SK-N-SH (cell line): ENCODE measurements at regions not wholly inside any gene's neighbourhood (a gene's known extent, or its start where the extent isn't known, plus 50 kb on each side); places are given as distances from the start of the nearest gene placed in this dataset.

ENCODE experiments used
- CTCF ChIA-PET: fragments of 300-600, 350-600 bp; formaldehyde crosslinking; extraction: SDS; loops from one replicate; lab custom pipeline; 2021; lab: Yijun Ruan, JAX
- POLR2A ChIA-PET: fragments of 350-600 bp; sonication (Branson Sonifier 250); formaldehyde crosslinking; extraction: SDS; loops from one replicate; lab custom pipeline; 2020; ENCODE audit warnings: antibody characterized with exemption, inconsistent platforms; lab: Yijun Ruan, JAX
- DNase-seq: peaks from one replicate; pipeline ENCODE4 v3.0.0; 2012
- H2AFZ ChIP-seq: fragments of 200-600 bp; sonication (generic); 2 replicates; pipeline ENCODE4 v1.8.1; 2016; ENCODE audit warnings: antibody characterized with exemption, mild to moderate bottlenecking, low read depth
- H3F3A ChIP-seq: fragments of 200-600 bp; sonication (generic); replicated peaks from 2 replicates; pipeline ENCODE3; 2016; ENCODE audit warnings: antibody characterized with exemption, mild to moderate bottlenecking; ENCODE audit not compliant: insufficient read depth
- H3K27ac ChIP-seq, 2 experiments: fragments of 200-500 bp in 1 of 2; fragments of 200-600 bp in 1 of 2; sonication (Bioruptor generic) in 1 of 2; sonication (generic), shearing (Covaris generic) in 1 of 2; 2 replicates each; pipeline versions ENCODE4 v1.5.1 to v1.6.1; 2014 to 2016; ENCODE audit warnings: low read depth in 2 of 2, inconsistent platforms in 1 of 2, low read length in 1 of 2, mild to moderate bottlenecking in 1 of 2, mixed read lengths in 1 of 2
- H3K27me3 ChIP-seq: fragments of 200-600 bp; sonication (generic), shearing (Covaris generic); 2 replicates; pipeline ENCODE4 v1.6.1; 2016; ENCODE audit warnings: mixed run types; ENCODE audit not compliant: insufficient read depth
- H3K36me3 ChIP-seq, 2 experiments: fragments of 200-500 bp in 1 of 2; fragments of 200-600 bp in 1 of 2; sonication (Bioruptor generic) in 1 of 2; sonication (generic) in 1 of 2; replicated peaks in 1 of 2; 2 replicates each; pipeline versions ENCODE3 to v1.5.1; 2014 to 2016; ENCODE audit warnings: low read length in 1 of 2, mild to moderate bottlenecking in 1 of 2; ENCODE audit not compliant: insufficient read depth in 2 of 2, control insufficient read depth in 1 of 2
- H3K4me1 ChIP-seq, 2 experiments: fragments of 200-500 bp in 1 of 2; fragments of 200-600 bp in 1 of 2; sonication (Bioruptor generic) in 1 of 2; sonication (generic), shearing (Covaris generic) in 1 of 2; 2 replicates each; pipeline versions ENCODE4 v1.5.1 to v1.6.1; 2014 to 2016; ENCODE audit warnings: low read depth in 1 of 2, low read length in 1 of 2, mixed run types in 1 of 2; ENCODE audit not compliant: insufficient read depth in 2 of 2, control insufficient read depth in 1 of 2
- H3K4me2 ChIP-seq: fragments of 200-600 bp; sonication (generic), shearing (Covaris generic); 2 replicates; pipeline ENCODE4 v1.6.1; 2017; ENCODE audit warnings: mixed run types
- H3K4me3 ChIP-seq, 2 experiments: fragments of 200-500 bp in 1 of 2; fragments of 200-600 bp in 1 of 2; sonication (Bioruptor generic) in 1 of 2; sonication (generic), shearing (Covaris generic) in 1 of 2; 2 replicates each; pipeline versions ENCODE4 v1.5.1 to v1.8.1; 2014 to 2016; ENCODE audit warnings: low read depth in 2 of 2, inconsistent platforms in 1 of 2, low read length in 1 of 2, mild to moderate bottlenecking in 1 of 2, mixed read lengths in 1 of 2, moderate library complexity in 1 of 2
- H3K79me2 ChIP-seq: fragments of 200-600 bp; sonication (generic); 2 replicates; pipeline ENCODE4 v1.8.1; 2017; ENCODE audit warnings: mild to moderate bottlenecking; ENCODE audit not compliant: insufficient read depth
- H3K9ac ChIP-seq: fragments of 200-600 bp; sonication (generic); 2 replicates; pipeline ENCODE4 v1.6.1; 2017; ENCODE audit warnings: mixed run types
- H3K9me2 ChIP-seq: fragments of 200-600 bp; sonication (generic); 2 replicates; pipeline ENCODE4 v1.6.1; 2017; ENCODE audit warnings: mixed run types
- H3K9me3 ChIP-seq: fragments of 200-600 bp; sonication (generic); 2 replicates; pipeline ENCODE4 v1.6.1; 2017; ENCODE audit warnings: mixed run types, mild to moderate bottlenecking, moderate library complexity
- H4K20me1 ChIP-seq: fragments of 200-600 bp; sonication (generic); 2 replicates; pipeline ENCODE4 v1.6.1; 2017; ENCODE audit warnings: mild to moderate bottlenecking, mixed run types; ENCODE audit not compliant: insufficient read depth
- ELF1 ChIP-seq: IDR thresholded peaks from 2 replicates; pipeline ENCODE4 v1.4.0; 2012
- EP300 ChIP-seq, 2 experiments: IDR thresholded peaks; 2 replicates each; pipeline versions ENCODE4 v1.4.0 to v1.6.1; 2012; ENCODE audit warnings: borderline replicate concordance in 1 of 2, low read depth in 1 of 2, low read length in 1 of 2
- EZH2phosphoT487 ChIP-seq: fragments of 200-600 bp; sonication (generic); IDR thresholded peaks from 2 replicates; pipeline ENCODE4 v1.6.1; 2017; ENCODE audit warnings: low read depth, mixed run types, mild to moderate bottlenecking, antibody characterized with exemption, moderate library complexity, borderline replicate concordance
- FOSL2 ChIP-seq: IDR thresholded peaks from 2 replicates; pipeline ENCODE4 v1.4.0; 2012; ENCODE audit warnings: low read depth, mild to moderate bottlenecking, moderate library complexity, borderline replicate concordance
- GABPA ChIP-seq: IDR thresholded peaks from 2 replicates; pipeline ENCODE4 v1.4.0; 2012; ENCODE audit warnings: low read depth, mild to moderate bottlenecking
- JUND ChIP-seq: IDR thresholded peaks from 2 replicates; pipeline ENCODE4 v1.4.0; 2012
- MEF2A ChIP-seq: IDR thresholded peaks from 2 replicates; pipeline ENCODE4 v1.4.0; 2012; ENCODE audit warnings: low read depth, borderline replicate concordance
- NFIC ChIP-seq: IDR thresholded peaks from 2 replicates; pipeline ENCODE4 v1.4.0; 2012; ENCODE audit warnings: borderline replicate concordance
- RCOR1 ChIP-seq: fragments of 150-350 bp; IDR thresholded peaks from 2 replicates; pipeline ENCODE4 v1.6.1; 2017; ENCODE audit warnings: antibody characterized with exemption, low read length
- RFX5 ChIP-seq: IDR thresholded peaks from 2 replicates; pipeline ENCODE4 v1.6.1; 2012; ENCODE audit warnings: mild to moderate bottlenecking, improper control_type of control experiment, low read length
- RXRA ChIP-seq: IDR thresholded peaks from 2 replicates; pipeline ENCODE4 v1.4.0; 2012; ENCODE audit warnings: low read depth, mild to moderate bottlenecking, borderline replicate concordance
- SIN3A ChIP-seq: IDR thresholded peaks from 2 replicates; pipeline ENCODE4 v1.6.1; 2012; ENCODE audit warnings: low read depth, mild to moderate bottlenecking, low read length, moderate library complexity, borderline replicate concordance
- SMC3 ChIP-seq: IDR thresholded peaks from 2 replicates; pipeline ENCODE4 v1.6.1; 2012; ENCODE audit warnings: low read depth, low read length, improper control_type of control experiment
- TEAD4 ChIP-seq: IDR thresholded peaks from 2 replicates; pipeline ENCODE4 v1.4.0; 2012; ENCODE audit warnings: mild to moderate bottlenecking, borderline replicate concordance; ENCODE audit not compliant: insufficient read depth
- YY1 ChIP-seq: IDR thresholded peaks from 2 replicates; pipeline ENCODE4 v1.4.0; 2012; ENCODE audit warnings: low read depth, mild to moderate bottlenecking
- WGBS: methylation state at CpG from one replicate; pipeline ENCODE4 v1.1.6; 2017; ENCODE audit warnings: low lambda C conversion rate; 5-methylcytosine and 5-hydroxymethylcytosine counted together
- TF ChIP-seq, protein P1 (sequence below): IDR thresholded peaks from 2 replicates; pipeline ENCODE4; 2012
- TF ChIP-seq, protein P2 (sequence below): IDR thresholded peaks from 2 replicates; pipeline ENCODE4 v1.6.1; 2012; ENCODE audit warnings: mild to moderate bottlenecking, low read depth, low read length, moderate library complexity
- TF ChIP-seq, protein P3 (sequence below): fragments of 200-600 bp; sonication (generic); IDR thresholded peaks from 2 replicates; pipeline ENCODE4 v1.6.1; 2017; ENCODE audit warnings: antibody characterized with exemption, mild to moderate bottlenecking, moderate library complexity
- TF ChIP-seq, protein P4 (sequence below): fragments of 150-350 bp; IDR thresholded peaks from 2 replicates; pipeline ENCODE4 v1.6.1; 2016; ENCODE audit warnings: mild to moderate bottlenecking, low read depth, low read length
- TF ChIP-seq, protein P5 (sequence below): fragments of 150-350 bp; IDR thresholded peaks from 2 replicates; pipeline ENCODE4 v1.6.1; 2017; ENCODE audit warnings: antibody characterized with exemption, low read length, low read depth, borderline replicate concordance

GRCh38 chr13:55440465-55441085 lies 1700.1 kb upstream of the PRR20A start:
- H3K27ac ChIP-seq, result no peak overlapping the region
- TF ChIP-seq GABPA (no peak), JUND (no peak)
- no peaks in the 10 kb centered on the region for H3K36me3 ChIP-seq
- no peaks in the 10 kb centered on the region for H3F3A ChIP-seq
- WGBS, result 8% methylated on average over 4 of the region's 4 CpGs
- H3K9me2 ChIP-seq, result no peaks in the 10 kb centered on the region
- no peak overlapping the region for H3K9ac ChIP-seq
- CTCF ChIA-PET, result no interaction called here
- H3K4me1 ChIP-seq, result no peaks in the 10 kb centered on the region
- no peaks in the 10 kb centered on the region for H4K20me1 ChIP-seq
- H2AFZ ChIP-seq, result no peak overlapping the region
- no peaks in the 10 kb centered on the region for H3K79me2 ChIP-seq
- no peaks in the 10 kb centered on the region for H3K27me3 ChIP-seq
- DNase-seq, result no peak
- POLR2A ChIA-PET, result no interaction called here
- H3K9me3 ChIP-seq, result no peaks in the 10 kb centered on the region
- no peak overlapping the region for H3K4me3 ChIP-seq
- no peak overlapping the region for H3K4me2 ChIP-seq

- Histone ChIP-seq H3K9me2 (no peaks in the 10 kb centered on the region), H3K4me1 (no peaks in the 10 kb centered on the region), H3K4me2 (no peak overlapping the region), H3K9ac (no peak overlapping the region), H3K4me3 (no peak overlapping the region), H3K27me3 (no peaks in the 10 kb centered on the region), H2AFZ (no peak overlapping the region), H3F3A (no peaks in the 10 kb centered on the region), H3K9me3 (no peaks in the 10 kb centered on the region), H3K27ac (no peak overlapping the region), H3K36me3 (peaks cover 0 to 4% of the 10 kb centered on the region in 2 experiments), H3K79me2 (no peaks in the 10 kb centered on the region), H4K20me1 (no peaks in the 10 kb centered on the region)
- DNase-seq, result no peak
- CTCF ChIA-PET, result no interaction called here
- POLR2A ChIA-PET, result no interaction called here
- WGBS, result 4% methylated on average over 3 of the region's 3 CpGs
- TF ChIP-seq EP300 (IDR thresholded peaks at IDR 0.05; ENCODE audit: borderline replicate concordance in 1 of 2, low read depth in 1 of 2, low read length in 1 of 2) (no peak), ELF1 (no peak), FOSL2 (no peak), JUND (no peak), SIN3A (no peak), RXRA (no peak), NFIC (no peak), MEF2A (no peak), RFX5 (no peak), YY1 (no peak), RCOR1 (no peak), EZH2phosphoT487 (no peak), TEAD4 (no peak), SMC3 (no peak)
- TF ChIP-seq, protein P1, sequence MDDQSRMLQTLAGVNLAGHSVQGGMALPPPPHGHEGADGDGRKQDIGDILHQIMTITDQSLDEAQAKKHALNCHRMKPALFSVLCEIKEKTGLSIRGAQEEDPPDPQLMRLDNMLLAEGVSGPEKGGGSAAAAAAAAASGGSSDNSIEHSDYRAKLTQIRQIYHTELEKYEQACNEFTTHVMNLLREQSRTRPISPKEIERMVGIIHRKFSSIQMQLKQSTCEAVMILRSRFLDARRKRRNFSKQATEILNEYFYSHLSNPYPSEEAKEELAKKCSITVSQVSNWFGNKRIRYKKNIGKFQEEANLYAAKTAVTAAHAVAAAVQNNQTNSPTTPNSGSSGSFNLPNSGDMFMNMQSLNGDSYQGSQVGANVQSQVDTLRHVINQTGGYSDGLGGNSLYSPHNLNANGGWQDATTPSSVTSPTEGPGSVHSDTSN, result no peak
- TF ChIP-seq, protein P2, sequence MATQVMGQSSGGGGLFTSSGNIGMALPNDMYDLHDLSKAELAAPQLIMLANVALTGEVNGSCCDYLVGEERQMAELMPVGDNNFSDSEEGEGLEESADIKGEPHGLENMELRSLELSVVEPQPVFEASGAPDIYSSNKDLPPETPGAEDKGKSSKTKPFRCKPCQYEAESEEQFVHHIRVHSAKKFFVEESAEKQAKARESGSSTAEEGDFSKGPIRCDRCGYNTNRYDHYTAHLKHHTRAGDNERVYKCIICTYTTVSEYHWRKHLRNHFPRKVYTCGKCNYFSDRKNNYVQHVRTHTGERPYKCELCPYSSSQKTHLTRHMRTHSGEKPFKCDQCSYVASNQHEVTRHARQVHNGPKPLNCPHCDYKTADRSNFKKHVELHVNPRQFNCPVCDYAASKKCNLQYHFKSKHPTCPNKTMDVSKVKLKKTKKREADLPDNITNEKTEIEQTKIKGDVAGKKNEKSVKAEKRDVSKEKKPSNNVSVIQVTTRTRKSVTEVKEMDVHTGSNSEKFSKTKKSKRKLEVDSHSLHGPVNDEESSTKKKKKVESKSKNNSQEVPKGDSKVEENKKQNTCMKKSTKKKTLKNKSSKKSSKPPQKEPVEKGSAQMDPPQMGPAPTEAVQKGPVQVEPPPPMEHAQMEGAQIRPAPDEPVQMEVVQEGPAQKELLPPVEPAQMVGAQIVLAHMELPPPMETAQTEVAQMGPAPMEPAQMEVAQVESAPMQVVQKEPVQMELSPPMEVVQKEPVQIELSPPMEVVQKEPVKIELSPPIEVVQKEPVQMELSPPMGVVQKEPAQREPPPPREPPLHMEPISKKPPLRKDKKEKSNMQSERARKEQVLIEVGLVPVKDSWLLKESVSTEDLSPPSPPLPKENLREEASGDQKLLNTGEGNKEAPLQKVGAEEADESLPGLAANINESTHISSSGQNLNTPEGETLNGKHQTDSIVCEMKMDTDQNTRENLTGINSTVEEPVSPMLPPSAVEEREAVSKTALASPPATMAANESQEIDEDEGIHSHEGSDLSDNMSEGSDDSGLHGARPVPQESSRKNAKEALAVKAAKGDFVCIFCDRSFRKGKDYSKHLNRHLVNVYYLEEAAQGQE, result no peak
- TF ChIP-seq, protein P3, sequence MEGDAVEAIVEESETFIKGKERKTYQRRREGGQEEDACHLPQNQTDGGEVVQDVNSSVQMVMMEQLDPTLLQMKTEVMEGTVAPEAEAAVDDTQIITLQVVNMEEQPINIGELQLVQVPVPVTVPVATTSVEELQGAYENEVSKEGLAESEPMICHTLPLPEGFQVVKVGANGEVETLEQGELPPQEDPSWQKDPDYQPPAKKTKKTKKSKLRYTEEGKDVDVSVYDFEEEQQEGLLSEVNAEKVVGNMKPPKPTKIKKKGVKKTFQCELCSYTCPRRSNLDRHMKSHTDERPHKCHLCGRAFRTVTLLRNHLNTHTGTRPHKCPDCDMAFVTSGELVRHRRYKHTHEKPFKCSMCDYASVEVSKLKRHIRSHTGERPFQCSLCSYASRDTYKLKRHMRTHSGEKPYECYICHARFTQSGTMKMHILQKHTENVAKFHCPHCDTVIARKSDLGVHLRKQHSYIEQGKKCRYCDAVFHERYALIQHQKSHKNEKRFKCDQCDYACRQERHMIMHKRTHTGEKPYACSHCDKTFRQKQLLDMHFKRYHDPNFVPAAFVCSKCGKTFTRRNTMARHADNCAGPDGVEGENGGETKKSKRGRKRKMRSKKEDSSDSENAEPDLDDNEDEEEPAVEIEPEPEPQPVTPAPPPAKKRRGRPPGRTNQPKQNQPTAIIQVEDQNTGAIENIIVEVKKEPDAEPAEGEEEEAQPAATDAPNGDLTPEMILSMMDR, result no peak
- TF ChIP-seq, protein P4, sequence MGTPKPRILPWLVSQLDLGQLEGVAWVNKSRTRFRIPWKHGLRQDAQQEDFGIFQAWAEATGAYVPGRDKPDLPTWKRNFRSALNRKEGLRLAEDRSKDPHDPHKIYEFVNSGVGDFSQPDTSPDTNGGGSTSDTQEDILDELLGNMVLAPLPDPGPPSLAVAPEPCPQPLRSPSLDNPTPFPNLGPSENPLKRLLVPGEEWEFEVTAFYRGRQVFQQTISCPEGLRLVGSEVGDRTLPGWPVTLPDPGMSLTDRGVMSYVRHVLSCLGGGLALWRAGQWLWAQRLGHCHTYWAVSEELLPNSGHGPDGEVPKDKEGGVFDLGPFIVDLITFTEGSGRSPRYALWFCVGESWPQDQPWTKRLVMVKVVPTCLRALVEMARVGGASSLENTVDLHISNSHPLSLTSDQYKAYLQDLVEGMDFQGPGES, result no peak
- TF ChIP-seq, protein P5, sequence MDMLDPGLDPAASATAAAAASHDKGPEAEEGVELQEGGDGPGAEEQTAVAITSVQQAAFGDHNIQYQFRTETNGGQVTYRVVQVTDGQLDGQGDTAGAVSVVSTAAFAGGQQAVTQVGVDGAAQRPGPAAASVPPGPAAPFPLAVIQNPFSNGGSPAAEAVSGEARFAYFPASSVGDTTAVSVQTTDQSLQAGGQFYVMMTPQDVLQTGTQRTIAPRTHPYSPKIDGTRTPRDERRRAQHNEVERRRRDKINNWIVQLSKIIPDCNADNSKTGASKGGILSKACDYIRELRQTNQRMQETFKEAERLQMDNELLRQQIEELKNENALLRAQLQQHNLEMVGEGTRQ, result no peak
These were observed 1676.5 kb upstream of the PRR20A start for GRCh38 chr13:55464222-55464621.
